Activated T-cell treated with anti-CD3 and anti-CD28 coated beads for 24 hours (primary cell): ENCODE measurements at regions not wholly inside any gene's neighbourhood (a gene's known extent, or its start where the extent isn't known, plus 50 kb on each side); places are given as distances from the start of the nearest gene placed in this dataset.

Experiments
- DNase-seq: peaks from one replicate; pipeline ENCODE4 v3.0.0-alpha.2; 2020; ENCODE audit warnings: low read depth

GRCh38 chr10:128854204-128854603 lies 612.8 kb upstream of the MGMT start:
- no peak for DNase-seq

- no peak for DNase-seq
These were observed 612.1 kb upstream of the MGMT start for GRCh38 chr10:128854963-128855362.

GRCh38 chr10:128855618-128856428 lies 611.2 kb upstream of the MGMT start:
- DNase-seq: no peak

- DNase-seq: peak; percentile 2
These were observed 607.2 kb upstream of the MGMT start for GRCh38 chr10:128859738-128860386.

- no peak for DNase-seq
These were observed 606.5 kb upstream of the MGMT start for GRCh38 chr10:128860574-128860973.

DNA sequence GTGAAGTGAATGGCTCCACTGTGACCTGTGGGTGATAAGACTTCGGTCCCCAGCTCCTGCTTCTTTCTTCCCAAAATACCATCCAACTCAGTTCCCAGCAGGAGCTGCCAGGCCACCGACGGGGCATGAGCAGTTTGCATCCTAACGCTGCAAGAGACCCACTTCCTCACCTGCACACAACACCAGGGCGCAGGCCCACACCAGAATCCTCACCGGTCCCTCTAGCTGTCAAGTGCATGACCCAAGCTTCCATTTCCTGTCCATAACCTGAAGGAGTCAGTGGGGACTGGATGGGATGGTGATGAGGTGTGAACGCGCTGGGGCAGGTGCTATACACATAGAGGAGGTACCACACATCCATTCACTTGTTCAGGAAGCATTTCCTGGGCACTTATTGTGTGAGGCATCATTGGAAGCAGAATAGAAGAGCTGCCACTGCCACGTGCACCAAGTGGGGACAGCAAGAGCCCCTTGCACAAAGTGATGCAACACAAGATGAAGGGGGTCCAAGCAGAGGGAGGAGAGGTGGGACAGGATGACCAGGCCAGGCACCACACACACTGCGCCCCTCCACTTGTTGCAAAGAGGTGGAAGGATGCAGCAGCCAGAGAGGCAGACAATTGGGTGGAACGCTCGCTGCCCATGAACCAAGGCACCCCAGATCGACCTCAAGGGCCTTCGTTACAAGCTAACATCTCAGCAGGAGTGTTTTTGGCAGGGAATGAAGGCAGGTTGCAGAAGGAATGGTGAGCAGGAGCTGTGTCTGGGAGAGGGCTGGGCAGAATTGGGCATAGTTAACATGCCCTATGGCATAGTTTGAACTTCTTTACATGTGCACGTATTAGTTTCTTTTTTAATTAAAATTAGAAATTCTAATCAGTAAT lies 605.8 kb upstream of the MGMT start:
- no peak for DNase-seq

DNA sequence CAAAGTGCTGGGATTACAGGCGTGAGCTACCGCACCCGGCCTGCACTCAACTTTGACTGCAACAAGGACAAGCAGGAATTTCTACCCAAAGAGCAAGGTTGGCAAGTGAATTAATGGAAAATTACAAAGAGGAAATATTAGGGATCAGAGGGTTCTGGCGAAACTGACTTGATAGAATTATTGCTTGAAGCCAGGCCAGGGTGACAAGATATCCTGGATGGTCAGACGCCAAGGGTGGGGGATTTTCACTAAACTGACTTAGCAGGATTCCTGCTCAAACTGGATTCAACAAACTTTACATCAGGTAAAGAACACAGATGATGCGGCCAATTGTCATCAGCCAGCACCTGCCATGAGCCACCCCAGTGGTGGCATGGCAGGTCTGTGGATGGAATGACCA lies 603.6 kb upstream of the MGMT start:
- no peak for DNase-seq

GRCh38 chr10:128863823-128864405 lies 603.1 kb upstream of the MGMT start:
- no peak for DNase-seq

GRCh38 chr10:128864554-128865295 lies 602.3 kb upstream of the MGMT start:
- DNase-seq: no peak

DNA sequence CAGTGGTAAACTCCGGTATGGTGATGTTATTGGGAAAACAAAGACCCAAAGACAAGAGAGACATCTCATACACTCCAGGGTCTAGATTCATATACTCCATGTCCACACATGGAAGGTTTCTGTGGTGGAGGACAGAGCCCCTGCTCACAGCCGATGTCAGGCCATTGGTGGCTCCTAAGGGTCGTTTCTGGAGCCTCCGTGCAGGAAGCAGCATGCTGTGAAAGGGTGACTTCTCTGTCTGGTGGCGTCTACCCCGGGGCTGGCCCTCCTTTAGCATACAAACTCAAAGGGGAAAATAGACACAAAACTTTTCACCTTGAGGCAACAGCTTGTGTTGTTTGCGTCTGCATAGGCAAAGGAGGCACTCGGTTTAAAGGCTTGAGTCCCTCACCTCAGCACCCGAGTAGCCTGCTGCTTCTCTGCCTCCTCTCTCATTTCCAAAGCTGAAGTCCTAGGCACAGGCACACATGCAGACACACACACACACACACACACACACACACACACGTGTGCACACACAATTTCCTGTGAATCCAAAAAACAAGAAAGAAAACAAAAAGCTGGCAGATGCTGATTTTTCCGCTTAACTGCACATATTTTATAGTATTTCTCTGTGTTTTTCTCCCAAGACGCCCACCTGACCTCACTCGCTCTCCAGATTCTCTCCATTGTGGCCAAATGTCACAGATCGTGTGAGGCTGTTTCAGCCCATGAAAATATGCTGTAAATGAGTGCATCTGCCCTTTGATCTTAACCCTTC lies 601.4 kb upstream of the MGMT start:
- no peak for DNase-seq

GRCh38 chr10:128866551-128866950 lies 600.5 kb upstream of the MGMT start:
- no peak for DNase-seq

- no peak for DNase-seq
These were observed 599.8 kb upstream of the MGMT start for GRCh38 chr10:128867210-128867609.

DNA sequence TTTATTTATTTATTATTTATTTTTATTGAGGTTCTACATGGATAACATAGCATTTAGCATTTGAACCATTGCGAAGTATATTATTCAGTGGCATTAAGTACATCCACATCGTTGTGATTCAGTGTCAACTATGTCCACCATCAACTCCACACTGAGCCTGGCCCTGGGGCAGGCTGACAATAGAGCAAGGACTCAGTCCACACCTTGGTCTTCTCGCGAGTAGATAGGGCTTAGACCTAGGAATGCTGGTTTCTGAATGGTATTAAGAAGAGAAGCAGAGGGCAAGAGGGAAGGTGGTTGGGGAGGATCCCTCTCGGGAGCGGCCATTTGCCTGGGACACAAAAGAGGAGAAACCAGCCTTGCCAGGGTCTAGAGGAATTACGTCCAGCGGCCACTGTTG lies 599.2 kb upstream of the MGMT start:
- DNase-seq: no peak

DNA sequence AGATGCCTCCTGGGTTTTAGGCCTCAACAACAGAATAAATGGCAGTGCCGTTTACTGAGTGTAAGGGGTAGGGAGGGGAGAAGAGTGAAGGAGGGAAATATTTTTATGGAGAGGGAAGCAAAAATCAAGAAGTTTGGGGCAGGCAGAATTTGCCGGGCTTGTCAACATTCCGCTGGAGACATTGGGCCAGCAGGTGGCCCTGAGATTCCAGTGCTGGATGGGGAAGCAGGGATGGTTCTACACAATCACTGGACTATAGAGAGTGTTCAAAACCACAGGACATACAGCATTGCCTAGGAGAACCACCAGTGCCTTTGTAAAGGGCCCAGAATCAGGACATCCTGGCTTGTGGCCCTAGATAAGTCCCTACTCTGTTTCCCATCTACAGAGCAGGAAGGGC lies 598.6 kb upstream of the MGMT start:
- no peak for DNase-seq

- DNase-seq: no peak
These were observed 597.8 kb upstream of the MGMT start for GRCh38 chr10:128869101-128869749.

GRCh38 chr10:128870830-128871597 lies 596.0 kb upstream of the MGMT start:
- no peak for DNase-seq

GRCh38 chr10:128871671-128872231 lies 595.3 kb upstream of the MGMT start:
- no peak for DNase-seq

DNA sequence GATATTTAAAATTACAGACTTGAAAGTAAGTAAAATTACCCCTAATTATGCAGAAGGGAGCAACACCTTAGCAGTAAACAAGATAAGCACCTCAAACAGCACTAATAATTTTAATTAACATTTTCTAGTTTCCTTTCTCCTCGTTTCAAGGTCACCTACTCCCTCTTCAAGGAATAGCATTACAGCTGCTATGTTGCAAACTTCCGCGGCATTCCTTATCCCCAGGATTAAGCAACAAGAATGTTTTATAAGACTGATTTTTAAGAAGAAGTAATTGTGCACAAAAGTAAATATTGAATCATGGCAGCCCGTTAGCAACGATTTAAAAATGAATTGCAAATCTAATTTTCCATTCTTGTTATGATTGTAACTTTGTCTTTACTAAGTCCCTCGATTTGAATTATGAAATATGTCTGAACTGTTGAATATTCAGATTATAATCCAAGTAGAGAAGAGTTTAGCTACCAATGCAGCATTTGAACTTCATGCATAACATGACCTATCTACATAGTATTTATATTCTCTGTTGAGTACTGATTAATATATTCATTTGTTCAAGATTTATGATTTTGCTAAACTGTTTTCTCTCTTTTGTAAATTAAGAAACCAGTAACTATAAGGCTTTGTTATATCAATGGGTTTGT lies 593.5 kb upstream of the MGMT start:
- DNase-seq: no peak

GRCh38 chr10:128874331-128874730 lies 592.7 kb upstream of the MGMT start:
- no peak for DNase-seq
